ENCODE measurements at regions not wholly inside any gene's neighbourhood (a gene's known extent, or its start where the extent isn't known, plus 50 kb on each side); places are given as distances from the start of the nearest gene placed in this dataset.

- TF ChIP-seq CTCF (conservative IDR thresholded peaks at IDR 0.05; ENCODE audit: low read depth, low read length), result no peak
Observed at GRCh38 chr2:78941751-78942150, 83.8 kb upstream of the REG3G start.

GRCh38 chr2:78963881-78964280, 61.6 kb upstream of the REG3G start:
- DNase-seq (ENCODE audit: low read depth), result no peak
- no peak for TF ChIP-seq CTCF (conservative IDR thresholded peaks at IDR 0.05; ENCODE audit: low read depth, low read length)

More at GRCh38 chr2:78941751-78942150, 83.8 kb upstream of the REG3G start:
- H3K4me3 ChIP-seq (ENCODE audit: low read length), result no peak overlapping the region
- DNase-seq (ENCODE audit: low read depth), result peak; percentile 20

GRCh38 chr2:78967294-78967693, 58.2 kb upstream of the REG3G start:
- peak; percentile 2 for DNase-seq (ENCODE audit: low read depth)
- no peak overlapping the region for H3K4me3 ChIP-seq (ENCODE audit: low read length)
- no peak for TF ChIP-seq CTCF (conservative IDR thresholded peaks at IDR 0.05; ENCODE audit: low read depth, low read length)

More at GRCh38 chr2:78963881-78964280, 61.6 kb upstream of the REG3G start:
- no peak overlapping the region for H3K4me3 ChIP-seq (ENCODE audit: low read length)

- DNase-seq (ENCODE audit: low read depth), result no peak
- no peak overlapping the region for H3K4me3 ChIP-seq (ENCODE audit: low read length)
- no peak for TF ChIP-seq CTCF (conservative IDR thresholded peaks at IDR 0.05; ENCODE audit: low read depth, low read length)
Observed at GRCh38 chr2:78973630-78974029, 51.9 kb upstream of the REG3G start.
